Astrocyte (in vitro differentiated cells and primary cell): ENCODE measurements at regions not wholly inside any gene's neighbourhood (a gene's known extent, or its start where the extent isn't known, plus 50 kb on each side); places are given as distances from the start of the nearest gene placed in this dataset.

ENCODE experiments used
- DNase-seq: peaks from one replicate; pipeline ENCODE4 v3.0.0-alpha.2; 2010; ENCODE audit warnings: low read depth
- FAIRE-seq: peaks from 2 replicates; lab custom pipeline; 2011; peaks lifted over from hg19 to GRCh38; lab: Jason Lieb, UNC
- H2AFZ ChIP-seq: 2 replicates; pipeline ENCODE4 v1.6.0; 2012; ENCODE audit warnings: low read depth, low read length, inconsistent platforms
- H3K27ac ChIP-seq: 2 replicates; pipeline ENCODE4 v1.5.1; 2011; ENCODE audit warnings: low read depth, low read length, inconsistent platforms
- H3K27me3 ChIP-seq: 2 replicates; pipeline ENCODE4 v1.6.0; 2011; ENCODE audit warnings: low read length, inconsistent platforms; ENCODE audit not compliant: insufficient read depth
- H3K36me3 ChIP-seq: 2 replicates; pipeline ENCODE4 v1.5.1; 2011; ENCODE audit warnings: low read length, inconsistent platforms; ENCODE audit not compliant: insufficient read depth
- H3K4me1 ChIP-seq: 2 replicates; pipeline ENCODE4 v1.5.1; 2011; ENCODE audit warnings: low read length, inconsistent platforms; ENCODE audit not compliant: insufficient read depth
- H3K4me2 ChIP-seq: 2 replicates; pipeline ENCODE4 v1.6.0; 2012; ENCODE audit warnings: low read length, inconsistent platforms
- H3K4me3 ChIP-seq: 2 replicates; pipeline ENCODE4 v1.5.1; 2011; ENCODE audit warnings: low read depth, mild to moderate bottlenecking, low read length, inconsistent platforms; ENCODE audit not compliant: insufficient read depth
- H3K79me2 ChIP-seq: 2 replicates; pipeline ENCODE4 v1.6.0; 2012; ENCODE audit warnings: mild to moderate bottlenecking, low read length, inconsistent platforms; ENCODE audit not compliant: insufficient read depth
- H3K9ac ChIP-seq: 2 replicates; pipeline ENCODE4 v1.6.0; 2012; ENCODE audit warnings: mild to moderate bottlenecking, low read length, inconsistent platforms
- H3K9me3 ChIP-seq: 2 replicates; pipeline ENCODE4 v1.5.1; 2012; ENCODE audit warnings: low read depth, mild to moderate bottlenecking, low read length, inconsistent platforms; ENCODE audit not compliant: insufficient read depth
- H4K20me1 ChIP-seq: 2 replicates; pipeline ENCODE4 v1.6.0; 2012; ENCODE audit warnings: low read length, inconsistent platforms; ENCODE audit not compliant: insufficient read depth
- H3K27ac Mint-ChIP-seq: one replicate; pipeline ENCODE4 v1.8.0; 2021; ENCODE audit warnings: mild to moderate bottlenecking, mixed read lengths; ENCODE audit not compliant: unreplicated experiment
- H3K27me3 Mint-ChIP-seq: one replicate; pipeline ENCODE4 v1.8.0; 2021; ENCODE audit warnings: low read depth, mixed read lengths; ENCODE audit not compliant: unreplicated experiment
- H3K36me3 Mint-ChIP-seq: one replicate; pipeline ENCODE4 v1.8.0; 2021; ENCODE audit warnings: low read depth, mixed read lengths; ENCODE audit not compliant: unreplicated experiment
- H3K4me1 Mint-ChIP-seq: one replicate; pipeline ENCODE4 v1.8.0; 2021; ENCODE audit warnings: low read depth, mixed read lengths; ENCODE audit not compliant: unreplicated experiment
- H3K4me3 Mint-ChIP-seq: one replicate; pipeline ENCODE4 v1.8.0; 2021; ENCODE audit warnings: mild to moderate bottlenecking, moderate library complexity, mixed read lengths; ENCODE audit not compliant: unreplicated experiment
- H3K9me3 Mint-ChIP-seq: one replicate; pipeline ENCODE4 v1.8.0; 2021; ENCODE audit warnings: mild to moderate bottlenecking, mixed read lengths; ENCODE audit not compliant: unreplicated experiment
- CTCF ChIP-seq: IDR thresholded peaks from 2 replicates; pipeline ENCODE4 v1.5.1; 2011; ENCODE audit warnings: low read depth, mild to moderate bottlenecking, inconsistent platforms, low read length, moderate library complexity; ENCODE audit not compliant: insufficient read depth
- EZH2 ChIP-seq: IDR thresholded peaks from 2 replicates; pipeline ENCODE4 v1.6.1; 2012; ENCODE audit warnings: mild to moderate bottlenecking, low read length, inconsistent platforms; ENCODE audit not compliant: insufficient read depth

GRCh38 chr2:150188800-150189199 is 298.7 kb downstream of the RND3 start:
- H3K36me3 ChIP-seq: no peaks in the 10 kb centered on the region
- Mint-ChIP-seq H3K4me3 (no peak overlapping the region), H3K27ac (no peak overlapping the region), H3K36me3 (no peaks in the 10 kb centered on the region), H3K9me3 (peaks cover 4% of the 10 kb centered on the region), H3K27me3 (no peaks in the 10 kb centered on the region), H3K4me1 (peaks cover 7% of the 10 kb centered on the region)
- no peak overlapping the region for H2AFZ ChIP-seq
- TF ChIP-seq EZH2 (no peak), CTCF (no peak)
- H3K4me3 ChIP-seq: no peak overlapping the region
- H3K9ac ChIP-seq: no peak overlapping the region
- H4K20me1 ChIP-seq: no peaks in the 10 kb centered on the region
- H3K27ac ChIP-seq: no peak overlapping the region
- DNase-seq (no peak), FAIRE-seq (peak; percentile 54)
- no peak overlapping the region for H3K4me2 ChIP-seq
- no peaks in the 10 kb centered on the region for H3K4me1 ChIP-seq
- H3K27me3 ChIP-seq: no peaks in the 10 kb centered on the region
- no peaks in the 10 kb centered on the region for H3K9me3 ChIP-seq
- H3K79me2 ChIP-seq: no peaks in the 10 kb centered on the region

GRCh38 chr2:150188177-150188576 is 299.3 kb downstream of the RND3 start:
- FAIRE-seq (no peak), DNase-seq (peak; percentile 39)
- Mint-ChIP-seq H3K9me3 (peaks cover 4% of the 10 kb centered on the region), H3K27ac (no peak overlapping the region), H3K27me3 (no peaks in the 10 kb centered on the region), H3K4me1 (peaks cover 7% of the 10 kb centered on the region), H3K36me3 (no peaks in the 10 kb centered on the region), H3K4me3 (no peak overlapping the region)
- Histone ChIP-seq H3K79me2 (no peaks in the 10 kb centered on the region), H3K27me3 (no peaks in the 10 kb centered on the region), H3K4me2 (no peak overlapping the region), H4K20me1 (no peaks in the 10 kb centered on the region), H3K4me1 (no peaks in the 10 kb centered on the region), H3K4me3 (no peak overlapping the region), H3K36me3 (no peaks in the 10 kb centered on the region), H2AFZ (no peak overlapping the region), H3K27ac (no peak overlapping the region), H3K9ac (no peak overlapping the region), H3K9me3 (no peaks in the 10 kb centered on the region)
- TF ChIP-seq CTCF (no peak), EZH2 (no peak)

- Histone ChIP-seq H3K79me2 (no peaks in the 10 kb centered on the region), H4K20me1 (no peaks in the 10 kb centered on the region), H3K4me2 (no peak overlapping the region), H2AFZ (no peak overlapping the region), H3K9ac (no peak overlapping the region), H3K27ac (no peak overlapping the region), H3K4me3 (no peak overlapping the region), H3K27me3 (no peaks in the 10 kb centered on the region), H3K36me3 (no peaks in the 10 kb centered on the region), H3K4me1 (no peaks in the 10 kb centered on the region), H3K9me3 (peaks cover 2% of the 10 kb centered on the region)
- FAIRE-seq: peak; percentile 34
- DNase-seq: no peak
- H3K36me3 Mint-ChIP-seq: no peaks in the 10 kb centered on the region
- no peaks in the 10 kb centered on the region for H3K9me3 Mint-ChIP-seq
- TF ChIP-seq EZH2: no peak
- no peak for TF ChIP-seq CTCF
- no peak overlapping the region for H3K27ac Mint-ChIP-seq
- H3K27me3 Mint-ChIP-seq: no peaks in the 10 kb centered on the region
- H3K4me3 Mint-ChIP-seq: no peak overlapping the region
- no peaks in the 10 kb centered on the region for H3K4me1 Mint-ChIP-seq
Measured at GRCh38 chr2:150182566-150183235, 304.8 kb downstream of the RND3 start.
